NCI-H1417 (cell line): ENCODE measurements at regions not wholly inside any gene's neighbourhood (a gene's known extent, or its start where the extent isn't known, plus 50 kb on each side); places are given as distances from the start of the nearest gene placed in this dataset.

Source experiments
- DNase-seq, 3 experiments: peaks; one replicate each; lab custom pipeline; 2025; lab: John Stamatoyannopoulos, UW

DNA sequence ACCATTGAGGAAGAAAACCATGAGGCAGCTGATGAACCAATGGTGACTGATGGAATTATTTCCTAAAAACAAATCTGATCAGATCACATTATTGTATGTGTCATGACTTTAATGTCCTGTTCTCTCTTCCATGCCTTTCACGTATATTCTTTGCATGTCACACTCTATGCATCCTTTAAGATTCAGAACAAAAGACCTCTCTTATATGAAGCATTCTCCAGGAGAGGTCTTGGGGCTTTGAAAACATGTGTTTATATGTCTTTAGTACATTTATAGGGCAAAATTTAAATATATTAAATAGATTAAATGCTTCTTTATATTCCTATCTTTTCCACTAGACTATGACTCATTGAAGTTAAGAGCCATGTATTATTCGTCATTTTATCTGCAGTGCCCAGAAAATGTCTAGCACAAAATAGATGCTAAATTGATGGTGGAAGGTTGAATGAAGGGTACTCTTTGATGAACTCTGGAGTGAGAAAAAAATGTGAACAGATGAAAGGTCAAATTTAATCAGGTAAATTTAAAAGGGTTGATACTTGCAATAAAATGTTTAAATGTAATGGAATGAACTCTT lies 196.3 kb downstream of the PSAT1 start:
- no peak for DNase-seq

DNA sequence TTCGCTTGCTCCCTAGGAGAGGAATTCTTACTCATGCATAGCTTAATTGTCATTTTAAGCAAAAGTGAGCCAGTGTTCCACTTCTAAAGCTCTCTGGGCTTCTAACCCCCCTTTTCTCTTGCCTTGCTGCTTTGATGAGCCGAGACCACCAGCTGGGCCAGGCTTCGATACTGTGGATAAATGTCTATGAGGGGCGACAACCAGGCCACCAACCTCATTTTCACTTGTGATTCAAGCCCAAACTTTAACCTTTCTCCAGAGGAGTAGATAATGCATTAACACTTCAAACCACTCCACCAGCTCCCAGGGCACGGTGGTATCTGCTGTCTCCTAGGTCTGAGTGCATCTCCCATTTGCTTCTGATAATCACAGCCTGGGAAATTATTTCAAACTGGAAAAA lies 205.6 kb downstream of the PSAT1 start:
- DNase-seq, result no peak

DNA sequence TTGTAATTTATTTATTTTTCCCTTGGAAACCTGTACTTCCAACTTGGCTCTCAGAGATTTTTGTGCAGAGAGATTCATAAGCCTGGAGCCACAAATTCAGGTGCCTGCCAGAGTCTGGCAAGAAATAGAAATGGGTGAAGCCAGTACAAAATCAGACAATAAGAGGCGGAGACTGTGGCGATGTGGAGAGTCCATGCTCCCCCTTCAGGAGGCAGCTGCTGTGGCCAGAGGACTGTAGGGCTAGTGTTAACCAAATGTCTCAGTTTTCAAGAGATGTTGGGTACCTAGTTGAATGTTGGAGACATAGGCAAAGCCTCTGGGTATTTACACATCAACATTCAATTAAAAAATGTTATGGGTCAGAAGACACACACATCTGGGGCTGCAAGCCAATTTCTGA lies 208.6 kb downstream of the PSAT1 start:
- no peak for DNase-seq

DNA sequence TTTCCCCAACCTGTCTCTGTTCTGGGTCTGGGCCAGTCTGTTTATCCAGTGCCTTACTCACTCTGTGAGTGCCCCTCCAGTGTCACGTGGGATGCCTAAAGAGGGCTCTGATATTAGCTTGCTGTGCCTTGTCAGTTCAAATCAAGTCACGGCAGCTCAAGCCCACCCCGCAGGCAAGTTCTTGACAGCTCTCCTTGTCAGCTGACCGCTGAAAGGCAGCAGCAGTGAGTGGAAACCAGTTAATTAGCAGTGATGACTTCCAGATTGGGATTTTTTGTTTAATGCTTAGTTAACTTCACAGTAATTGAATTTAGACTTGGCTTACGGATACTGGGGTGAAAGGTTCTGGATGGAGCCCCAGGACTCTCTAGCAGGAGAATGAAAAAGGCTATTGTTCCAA lies 210.1 kb downstream of the PSAT1 start:
- DNase-seq, result no peak

DNA sequence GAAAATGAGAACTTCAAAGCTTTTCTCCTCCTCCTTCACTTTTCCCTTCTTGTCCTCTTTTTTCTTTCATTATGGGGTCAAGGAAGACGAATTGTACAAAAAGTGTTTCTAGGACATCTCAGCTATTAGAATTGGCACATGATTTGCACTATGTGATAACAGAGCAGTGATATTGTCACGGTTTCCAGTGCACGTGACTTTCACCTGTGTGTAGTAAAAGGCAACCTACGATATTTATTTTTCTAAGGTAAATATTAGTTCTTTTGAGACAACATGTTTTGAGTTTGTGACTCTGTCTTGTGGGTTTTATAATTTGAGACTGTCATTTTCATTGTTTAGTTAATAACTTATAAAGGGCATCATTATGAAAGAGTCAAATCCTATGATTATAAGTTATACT lies 213.1 kb downstream of the PSAT1 start:
- peak in 2 of 3 experiments; percentile 8 to 48 for DNase-seq

DNA sequence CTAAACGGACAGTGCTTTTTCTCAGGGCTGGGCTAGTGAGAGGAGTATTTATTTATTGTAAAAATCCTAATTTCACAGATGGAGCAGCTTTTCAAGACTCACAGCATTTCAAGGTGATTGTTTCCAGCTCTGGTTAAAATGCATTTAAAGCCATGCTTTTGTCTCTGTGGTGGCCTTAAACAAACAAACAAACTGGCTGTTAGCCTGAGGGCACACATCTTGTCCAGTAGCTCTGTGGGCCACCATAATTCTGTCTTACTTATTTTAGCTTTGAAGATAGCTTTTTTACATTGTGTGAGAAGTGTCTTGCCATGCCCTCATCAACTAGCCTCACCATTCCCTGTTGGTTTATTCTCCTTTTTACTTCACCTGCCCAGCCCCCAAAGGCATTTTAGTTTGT lies 218.2 kb downstream of the PSAT1 start:
- peak in 1 of 3 experiments; percentile 36 for DNase-seq

DNA sequence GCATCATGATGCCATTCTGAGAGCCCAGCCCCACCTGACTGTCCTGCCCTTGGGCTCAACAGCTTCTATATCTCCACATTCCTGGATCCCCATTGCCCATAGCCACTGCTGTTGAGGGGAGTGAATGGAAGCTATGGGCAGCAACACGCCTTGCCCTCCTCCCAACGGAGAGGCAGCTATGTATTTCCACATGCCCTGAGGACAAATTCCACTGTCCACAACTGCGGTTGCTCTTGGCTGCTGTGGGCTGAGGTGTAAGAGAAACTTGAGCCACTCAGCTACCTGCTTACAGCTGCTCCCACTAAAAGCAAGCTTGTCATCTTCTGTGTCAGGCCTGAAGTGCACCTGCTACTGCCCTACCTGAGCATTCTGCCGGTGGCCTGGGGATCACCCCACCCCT lies 222.9 kb downstream of the PSAT1 start:
- no peak for DNase-seq

DNA sequence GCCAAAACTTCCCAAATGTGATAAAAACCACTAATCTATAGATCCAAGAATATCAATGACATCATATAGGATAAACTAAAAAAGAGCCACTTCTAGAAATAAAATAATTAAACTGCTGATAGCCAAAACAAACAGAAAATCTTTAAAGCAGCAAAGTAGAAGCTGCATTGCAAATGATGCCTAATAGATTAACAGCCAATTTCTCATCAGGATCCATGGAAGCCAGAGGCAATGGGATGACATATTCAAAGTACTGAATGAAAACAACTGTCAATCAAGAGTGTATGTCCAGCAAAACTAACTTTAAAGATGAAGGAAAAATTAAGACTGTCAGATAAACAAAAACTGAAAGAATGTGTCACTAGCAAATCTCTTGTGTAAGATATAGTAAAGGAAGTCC lies 224.8 kb downstream of the PSAT1 start:
- no peak for DNase-seq

DNA sequence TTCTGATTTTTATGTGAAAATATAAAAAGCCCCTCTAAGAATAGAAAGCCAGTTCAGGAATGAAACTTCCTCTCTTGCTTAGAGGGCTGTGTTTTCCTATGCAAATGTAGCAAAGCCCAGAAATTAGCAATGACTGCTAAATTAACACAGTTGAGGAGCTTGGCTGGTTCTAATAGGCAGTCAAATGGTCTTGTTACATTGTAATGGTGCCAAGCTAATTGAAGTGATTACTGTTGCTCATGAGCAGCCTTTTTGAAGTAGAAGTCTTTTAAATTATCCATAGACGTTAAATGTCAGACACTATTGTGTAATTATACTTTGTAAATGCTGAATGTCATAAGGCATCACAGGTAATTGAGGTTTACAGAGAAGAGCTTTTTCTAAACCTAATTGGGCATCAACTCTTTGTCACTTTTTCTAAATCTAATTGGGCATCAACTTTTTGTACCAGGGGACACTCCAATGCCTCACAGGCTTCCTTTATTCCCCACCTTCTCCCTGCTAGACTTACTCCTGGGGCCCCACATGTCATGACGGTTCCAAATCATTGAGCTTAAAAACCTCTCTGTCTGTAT lies 229.1 kb downstream of the PSAT1 start:
- peak in 1 of 3 experiments; percentile 47 for DNase-seq

DNA sequence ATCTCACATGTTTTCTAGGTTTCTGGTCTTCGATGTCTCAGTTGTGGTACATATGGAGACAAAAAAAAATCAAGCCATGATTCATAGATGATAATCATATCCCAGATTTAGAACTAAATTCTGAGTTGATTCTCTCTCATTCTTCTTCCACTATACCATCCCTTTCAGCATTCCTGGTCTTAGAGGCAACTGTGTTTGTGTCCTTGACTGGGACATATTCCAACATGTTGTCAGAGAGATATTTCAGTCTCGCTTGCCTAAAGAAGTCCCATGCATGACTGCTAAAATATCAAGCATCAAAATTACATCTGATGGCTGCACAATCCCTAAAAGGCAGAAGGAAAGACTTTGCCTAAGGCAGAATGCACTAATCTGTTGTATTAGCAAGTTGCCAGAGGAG lies 236.6 kb downstream of the PSAT1 start:
- no peak for DNase-seq

DNA sequence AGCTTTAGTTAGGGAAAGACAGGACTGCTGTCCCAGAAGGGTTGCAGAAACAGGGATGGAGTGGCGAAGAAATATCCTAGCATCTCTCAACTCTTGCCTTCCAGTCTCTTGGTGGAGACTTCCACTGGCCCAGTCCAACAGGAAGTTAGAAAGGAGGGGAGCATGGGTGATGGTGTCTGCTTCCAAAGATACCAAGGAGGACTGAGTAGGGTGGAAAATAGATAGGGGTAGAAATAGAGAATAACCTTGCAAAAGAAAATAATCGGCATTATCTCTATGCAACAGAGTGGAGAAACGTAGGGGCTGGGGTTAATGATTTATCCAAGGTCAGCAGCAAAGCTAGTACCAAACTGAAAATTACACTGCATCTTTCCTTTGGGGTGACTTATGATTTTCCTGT lies 242.3 kb downstream of the PSAT1 start:
- DNase-seq, result no peak

DNA sequence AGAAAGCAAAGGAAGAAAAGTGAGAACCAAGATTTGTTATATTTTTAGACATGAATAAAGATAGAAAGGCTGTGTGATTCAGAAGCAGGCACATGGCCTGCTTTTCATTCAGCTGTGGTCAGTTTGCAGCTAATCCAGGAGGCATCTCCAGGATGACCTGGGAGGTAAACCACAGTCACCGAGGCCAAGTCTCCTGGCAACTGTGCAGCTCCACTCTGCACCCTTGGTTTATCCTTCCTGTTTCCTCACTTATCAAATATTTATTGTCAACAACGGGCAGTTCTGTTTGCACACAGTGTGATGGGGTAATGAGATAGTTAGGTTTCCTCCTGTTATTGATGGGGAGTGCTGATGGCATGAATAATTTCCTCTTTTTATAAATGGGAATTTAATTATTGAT lies 243.0 kb downstream of the PSAT1 start:
- peak in 2 of 3 experiments; percentile 48 to 76 for DNase-seq

DNA sequence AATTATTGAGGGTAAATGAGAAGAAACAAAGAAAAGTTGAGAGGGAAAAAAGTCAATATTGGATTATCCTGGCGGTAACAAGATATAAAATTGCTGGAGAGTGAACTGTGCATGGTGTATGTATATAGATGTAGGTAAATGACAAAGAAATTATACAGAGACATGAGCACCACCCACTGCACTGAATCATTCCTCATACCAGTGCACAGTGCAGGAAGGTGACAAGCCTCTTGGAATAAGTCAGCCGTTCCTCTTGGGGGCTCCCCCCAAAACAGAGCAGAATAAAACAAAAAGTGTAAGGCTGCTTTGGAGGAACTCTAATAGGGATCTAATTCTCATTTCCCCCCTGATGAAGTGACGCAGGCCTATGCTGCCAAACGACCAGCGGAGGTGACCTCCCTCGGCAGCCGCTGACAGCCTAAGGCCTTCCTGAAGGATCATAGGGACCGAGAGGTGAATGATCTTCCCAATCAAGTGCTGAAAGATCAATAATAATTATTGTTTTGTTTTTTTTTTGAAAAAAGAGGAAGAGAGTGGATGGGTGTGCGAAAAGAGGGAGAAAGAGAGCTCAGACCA lies 245.0 kb downstream of the PSAT1 start:
- no peak for DNase-seq

DNA sequence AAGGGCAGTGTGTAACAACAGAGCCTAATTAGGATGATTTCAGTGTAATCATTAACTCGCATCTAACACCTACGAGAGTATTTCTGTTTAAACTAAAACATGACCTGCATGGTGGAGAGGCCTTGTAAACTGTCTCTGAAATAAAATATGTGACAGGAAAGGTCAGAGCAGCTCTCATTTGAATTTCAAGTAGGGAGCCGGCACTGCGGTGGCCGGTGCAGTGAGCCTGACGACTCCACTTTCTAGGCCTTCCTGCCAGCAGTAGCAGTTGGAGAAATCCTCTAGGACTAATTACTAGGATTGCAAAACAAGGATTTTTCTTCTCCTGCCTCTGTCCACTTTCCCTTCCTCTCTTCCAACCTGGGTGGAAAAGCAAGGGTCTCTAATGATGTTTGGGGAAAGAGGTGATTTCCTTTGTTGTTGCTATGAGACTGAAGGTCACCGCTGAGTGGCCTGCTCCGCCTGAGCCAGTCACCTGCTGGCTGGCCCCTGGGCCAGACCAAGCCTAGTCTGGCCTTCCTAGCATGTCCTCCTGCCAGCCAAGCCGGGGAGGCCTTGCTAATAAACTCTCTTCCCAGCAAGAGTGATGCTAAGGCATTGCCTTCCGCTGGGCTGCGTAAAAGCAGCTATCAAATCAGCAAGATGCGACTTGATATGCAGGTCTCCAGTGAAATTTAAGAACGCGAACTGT lies 245.7 kb downstream of the PSAT1 start:
- DNase-seq, result no peak

DNA sequence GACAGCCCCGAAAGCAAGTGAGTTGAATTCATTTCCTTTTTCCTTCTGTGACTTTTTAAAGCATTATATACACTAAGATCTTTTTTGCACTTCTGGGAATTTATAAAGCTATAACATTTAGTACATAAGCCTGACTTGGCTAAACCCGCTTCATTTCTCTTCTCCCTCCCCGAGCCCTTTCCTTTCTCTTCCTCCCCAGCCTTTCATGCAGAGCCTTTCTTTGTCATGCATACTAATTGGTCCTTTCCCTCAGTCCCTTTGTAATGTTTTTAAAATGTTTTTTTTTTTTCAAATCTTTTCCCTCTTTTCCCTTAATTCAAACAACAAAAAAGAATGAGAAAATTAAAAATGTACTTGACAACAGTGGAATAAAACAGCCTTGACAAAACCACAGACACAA lies 246.4 kb downstream of the PSAT1 start:
- DNase-seq, result no peak

DNA sequence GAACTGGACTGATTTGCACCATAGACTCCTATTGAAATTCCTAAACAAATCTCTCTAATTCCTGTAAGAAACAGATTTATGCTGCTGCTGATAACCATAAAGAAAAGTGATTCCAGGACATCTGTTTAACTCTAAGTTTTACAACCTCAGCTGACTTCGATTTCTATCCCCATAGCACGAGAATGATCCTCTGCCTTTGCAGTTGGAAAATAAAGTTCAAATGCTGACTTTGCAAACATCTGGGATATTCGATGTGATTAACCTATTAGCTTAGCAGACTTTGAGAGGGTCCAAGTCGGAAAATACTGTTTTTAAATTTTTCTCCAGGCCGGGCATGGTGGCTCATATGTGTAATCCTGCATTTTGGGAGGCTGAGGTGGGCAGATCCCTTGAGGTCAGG lies 247.3 kb downstream of the PSAT1 start:
- no peak for DNase-seq

DNA sequence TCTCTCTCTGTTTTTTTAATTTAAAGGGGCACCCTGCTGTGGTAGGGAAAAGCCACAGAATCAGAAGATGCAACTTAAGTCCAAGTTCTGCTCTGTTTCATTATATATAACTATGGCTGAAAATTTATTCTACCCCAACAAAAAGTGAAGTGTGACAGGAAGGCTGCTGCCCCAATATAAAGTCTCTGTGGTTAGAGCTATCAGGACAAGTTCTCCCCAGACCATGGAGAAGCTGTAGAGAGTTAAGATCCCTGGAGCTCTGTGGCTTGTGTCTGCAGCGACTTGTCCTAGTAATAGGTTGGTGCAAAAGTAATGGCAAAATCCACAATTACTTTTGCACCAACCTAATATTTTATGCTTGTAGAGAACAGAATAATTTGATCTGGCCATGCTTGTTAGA lies 250.9 kb downstream of the PSAT1 start:
- no peak for DNase-seq

DNA sequence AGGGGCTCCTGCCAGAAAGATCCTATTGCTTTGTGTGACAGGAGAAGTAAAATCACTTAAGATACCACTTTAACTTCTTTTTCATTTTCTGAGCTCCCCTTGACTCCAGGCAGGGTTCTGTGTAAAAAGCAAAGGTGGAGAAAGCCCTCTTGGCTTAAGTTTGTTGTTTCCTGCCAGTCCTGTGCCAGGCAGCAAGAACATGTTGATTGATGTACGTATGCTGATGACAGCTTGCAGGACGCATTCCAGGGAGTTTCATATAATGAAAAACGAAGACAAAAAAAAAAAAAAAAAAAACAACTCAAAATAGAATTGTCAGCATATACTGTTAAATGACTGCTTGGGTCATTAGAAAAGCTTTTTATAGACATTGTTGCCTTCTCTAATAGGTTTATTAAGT lies 251.7 kb downstream of the PSAT1 start:
- DNase-seq, result no peak

DNA sequence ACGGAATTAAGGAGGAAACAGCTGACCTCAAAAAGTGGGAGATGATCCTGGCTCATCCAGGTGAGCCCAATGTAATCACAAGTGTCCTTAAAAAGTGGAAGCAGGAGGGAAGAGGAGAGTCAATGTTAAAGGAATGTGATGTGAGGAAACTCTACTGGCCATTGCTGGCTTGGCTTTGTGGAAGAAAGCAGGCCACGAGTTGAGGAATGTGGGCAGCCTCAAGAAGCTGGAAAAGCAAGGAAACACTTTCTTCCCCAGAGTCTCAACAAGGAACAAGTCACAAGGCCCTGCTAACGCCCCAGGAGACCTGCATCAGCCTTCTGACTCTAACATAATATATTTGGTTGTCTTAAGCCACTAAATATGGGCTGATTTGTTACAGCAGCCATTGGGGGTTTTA lies 252.8 kb downstream of the PSAT1 start:
- no peak for DNase-seq

DNA sequence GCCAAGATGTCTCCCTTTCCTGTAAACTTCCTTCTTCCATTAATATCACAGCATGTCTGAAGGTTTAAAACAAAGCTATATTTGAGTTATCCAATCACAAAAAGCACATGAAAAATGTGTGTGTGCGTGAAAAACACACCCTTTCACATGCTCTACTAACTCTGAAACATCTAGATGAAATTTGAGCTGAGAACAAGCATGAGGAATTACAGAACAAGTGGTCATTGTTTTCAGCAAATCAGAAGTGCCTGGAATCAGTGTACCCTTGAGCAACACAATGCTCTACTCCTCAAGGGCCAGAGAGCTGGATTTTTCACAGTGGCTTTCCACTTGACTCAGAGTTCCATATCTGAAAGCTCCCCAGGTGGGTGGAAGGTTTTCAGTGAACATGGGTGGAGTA lies 255.9 kb downstream of the PSAT1 start:
- peak in 2 of 3 experiments; percentile 9 to 67 for DNase-seq

DNA sequence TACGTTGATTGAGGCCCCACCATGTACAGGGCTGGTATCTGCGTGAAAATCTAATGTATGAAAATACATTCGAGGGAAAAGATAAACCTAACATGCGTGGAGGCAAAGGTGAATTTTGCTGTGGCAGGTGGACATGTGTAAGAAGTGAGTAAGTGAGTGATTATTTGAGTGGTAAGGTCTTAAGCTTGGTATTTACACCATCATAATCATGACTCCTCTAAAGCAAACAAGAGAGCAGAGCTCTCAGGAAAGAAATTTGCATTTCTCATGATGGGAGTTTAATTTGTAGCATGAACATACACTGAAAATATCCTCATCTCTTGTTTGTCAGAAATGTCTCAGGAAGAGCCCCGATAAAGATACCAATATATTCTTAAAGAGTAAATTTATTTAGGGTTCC lies 260.6 kb downstream of the PSAT1 start:
- DNase-seq, result peak in 1 of 3 experiments; percentile 16

DNA sequence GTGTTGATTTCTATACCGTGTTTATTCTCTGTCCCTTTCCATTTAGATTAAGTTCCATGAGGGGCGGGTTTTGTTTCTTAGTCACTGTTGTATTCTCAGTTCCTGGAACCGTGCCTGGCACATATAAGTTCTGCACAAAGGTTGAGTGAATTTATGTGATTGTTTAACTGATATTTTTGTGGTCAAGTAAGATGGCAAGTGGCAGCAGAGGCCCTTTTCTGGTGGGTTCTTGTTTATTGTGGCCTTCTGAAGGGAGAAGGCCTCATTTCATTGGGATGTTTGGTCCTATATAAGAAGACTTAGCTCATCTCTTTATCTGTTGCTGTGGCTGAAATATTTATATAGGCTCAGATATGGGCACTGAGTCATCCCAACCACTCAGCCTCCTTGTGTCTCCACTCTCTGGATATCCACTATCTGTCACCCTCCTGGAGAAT lies 262.5 kb downstream of the PSAT1 start:
- no peak for DNase-seq

DNA sequence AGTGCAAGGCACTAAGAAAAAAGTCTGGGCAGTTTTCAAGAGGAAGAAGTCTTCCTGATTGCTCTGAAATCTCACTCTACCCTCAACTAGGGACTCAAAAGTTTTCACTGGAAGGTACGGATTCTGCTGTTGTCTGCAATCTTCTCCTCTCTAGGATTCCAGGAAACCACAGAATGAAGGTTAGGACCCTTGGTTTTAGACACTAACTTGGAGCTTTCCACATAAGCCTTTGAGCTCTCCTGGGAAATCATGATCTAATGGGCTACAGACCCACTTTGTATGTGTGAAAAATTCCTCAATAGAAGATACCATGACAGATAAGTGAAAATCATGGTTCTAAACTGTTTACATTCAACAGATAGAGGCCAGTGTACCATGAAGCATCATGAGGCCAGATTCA lies 265.1 kb downstream of the PSAT1 start:
- no peak for DNase-seq
